ENCODE measurements at regions not wholly inside any gene's neighbourhood (a gene's known extent, or its start where the extent isn't known, plus 50 kb on each side); places are given as distances from the start of the nearest gene placed in this dataset.

- no peak for TF ChIP-seq CTCF (conservative IDR thresholded peaks at IDR 0.05; ENCODE audit: low read depth, low read length)
- TF ChIP-seq EZH2 (IDR thresholded peaks at IDR 0.05; ENCODE audit: borderline replicate concordance, low read depth, low read length, poor library complexity, severe bottlenecking), result no peak
Observed at GRCh38 chr18:57864615-57865121, 61.6 kb upstream of the ATP8B1 start.

All from A673 (cell line).